ENCODE measurements at regions not wholly inside any gene's neighbourhood (a gene's known extent, or its start where the extent isn't known, plus 50 kb on each side); places are given as distances from the start of the nearest gene placed in this dataset.

DNA sequence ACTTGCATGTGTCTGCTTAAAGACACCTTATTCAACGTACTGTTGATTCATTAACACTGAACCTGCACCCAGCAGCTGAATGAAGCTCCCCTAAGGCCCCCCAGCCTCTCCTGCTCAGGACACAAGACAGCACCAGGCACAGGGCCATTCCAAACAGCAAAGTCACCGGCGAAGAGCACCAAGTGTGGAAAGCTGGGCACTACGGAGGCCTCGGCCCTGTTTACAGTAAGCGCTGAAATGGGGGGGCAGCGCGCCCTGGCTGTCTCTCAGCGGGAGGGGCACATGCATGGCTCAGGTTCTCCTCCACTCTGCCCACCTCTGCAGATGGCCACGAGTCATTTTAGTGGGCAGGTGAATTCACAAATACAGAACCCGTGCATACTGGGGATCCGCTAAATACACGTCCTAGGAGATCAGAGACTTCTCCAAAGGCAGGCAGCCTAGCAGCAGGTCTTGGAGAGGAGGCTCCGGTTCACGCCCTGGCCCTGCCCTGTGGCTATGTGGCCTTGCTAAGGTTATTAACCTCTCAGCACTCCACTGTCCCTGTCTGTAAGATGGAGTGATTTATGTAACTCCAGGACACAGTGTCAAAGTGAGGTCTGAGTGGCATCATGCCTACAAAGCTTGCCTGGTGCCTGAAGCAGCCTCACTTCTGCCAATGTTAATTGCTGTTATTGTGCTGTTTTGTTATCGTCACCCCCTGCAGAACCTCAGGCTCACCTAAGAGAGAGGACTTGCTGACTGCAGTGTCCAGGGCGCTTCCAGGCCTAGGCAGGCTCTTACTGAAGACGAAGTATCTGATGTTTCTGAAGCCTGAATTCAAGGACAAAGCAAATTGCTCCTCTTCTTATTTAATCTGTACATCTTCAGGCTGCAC is 207.4 kb upstream of the SOX1 start:
- Histone ChIP-seq H3K27ac (ENCODE audit: low read length in 2 of 2) (no peak overlapping the region), H3K4me3 (ENCODE audit: control extremely low read depth in 1 of 5, extremely low read depth in 1 of 5, insufficient read depth in 1 of 5, low read depth in 2 of 5, low read length in 4 of 5) (no peak overlapping the region), H3K4me2 (replicated peaks; ENCODE audit: low read depth, low read length, poor library complexity, severe bottlenecking) (no peak overlapping the region), H3K27me3 (replicated peaks in 1 of 4; ENCODE audit: control extremely low read depth in 1 of 4, control insufficient read depth in 3 of 4, insufficient read depth in 4 of 4, low read length in 3 of 4) (no peaks in the 10 kb centered on the region), H3K9me3 (ENCODE audit: control extremely low read depth in 1 of 3, control insufficient read depth in 2 of 3, insufficient read depth in 1 of 3, low read length in 2 of 3) (peaks cover 0 to 38% (median 0%) of the 10 kb centered on the region in 3 donors), H3K4me1 (ENCODE audit: control insufficient read depth in 2 of 2, insufficient read depth in 2 of 2, low read length in 2 of 2) (no peaks in the 10 kb centered on the region), H3K9ac (ENCODE audit: low read length) (no peak overlapping the region), H3K79me2 (ENCODE audit: control insufficient read depth, insufficient read depth, low read length) (no peaks in the 10 kb centered on the region), H3K36me3 (replicated peaks in 1 of 2; ENCODE audit: control extremely low read depth in 1 of 2, control insufficient read depth in 1 of 2, extremely low read depth in 1 of 2, insufficient read depth in 2 of 2, low read length in 1 of 2) (no peaks in the 10 kb centered on the region), H2AFZ (ENCODE audit: insufficient read depth, low read depth, low read length, poor library complexity, severe bottlenecking) (no peak overlapping the region), H4K20me1 (ENCODE audit: control insufficient read depth, insufficient read depth, low read length, poor library complexity, severe bottlenecking) (no peaks in the 10 kb centered on the region)
- ChIA-PET POLR2A (no interaction called here), CTCF (no interaction called here)
- Mint-ChIP-seq H3K27ac (no peak overlapping the region), H3K4me3 (no peak overlapping the region), H3K4me1 (no peaks in the 10 kb centered on the region), H3K9me3 (ENCODE audit: insufficient read depth) (no peaks in the 10 kb centered on the region), H3K27me3 (no peaks in the 10 kb centered on the region)
- 91% methylated on average over 17 of the region's 18 CpGs for WGBS (ENCODE audit: insufficient coverage)
- DNase-seq: no peak
- ATAC-seq (ENCODE audit: low read depth): no peak
- TF ChIP-seq, protein P1, sequence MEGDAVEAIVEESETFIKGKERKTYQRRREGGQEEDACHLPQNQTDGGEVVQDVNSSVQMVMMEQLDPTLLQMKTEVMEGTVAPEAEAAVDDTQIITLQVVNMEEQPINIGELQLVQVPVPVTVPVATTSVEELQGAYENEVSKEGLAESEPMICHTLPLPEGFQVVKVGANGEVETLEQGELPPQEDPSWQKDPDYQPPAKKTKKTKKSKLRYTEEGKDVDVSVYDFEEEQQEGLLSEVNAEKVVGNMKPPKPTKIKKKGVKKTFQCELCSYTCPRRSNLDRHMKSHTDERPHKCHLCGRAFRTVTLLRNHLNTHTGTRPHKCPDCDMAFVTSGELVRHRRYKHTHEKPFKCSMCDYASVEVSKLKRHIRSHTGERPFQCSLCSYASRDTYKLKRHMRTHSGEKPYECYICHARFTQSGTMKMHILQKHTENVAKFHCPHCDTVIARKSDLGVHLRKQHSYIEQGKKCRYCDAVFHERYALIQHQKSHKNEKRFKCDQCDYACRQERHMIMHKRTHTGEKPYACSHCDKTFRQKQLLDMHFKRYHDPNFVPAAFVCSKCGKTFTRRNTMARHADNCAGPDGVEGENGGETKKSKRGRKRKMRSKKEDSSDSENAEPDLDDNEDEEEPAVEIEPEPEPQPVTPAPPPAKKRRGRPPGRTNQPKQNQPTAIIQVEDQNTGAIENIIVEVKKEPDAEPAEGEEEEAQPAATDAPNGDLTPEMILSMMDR (IDR thresholded peaks at IDR 0.05): no peak
- no peak for TF ChIP-seq EZH2 (IDR thresholded peaks at IDR 0.05; ENCODE audit: borderline replicate concordance, insufficient read depth, low read depth, low read length, poor library complexity, severe bottlenecking)
- intact Hi-C loops (cut with micrococcal nuclease): no loop called here

DNA sequence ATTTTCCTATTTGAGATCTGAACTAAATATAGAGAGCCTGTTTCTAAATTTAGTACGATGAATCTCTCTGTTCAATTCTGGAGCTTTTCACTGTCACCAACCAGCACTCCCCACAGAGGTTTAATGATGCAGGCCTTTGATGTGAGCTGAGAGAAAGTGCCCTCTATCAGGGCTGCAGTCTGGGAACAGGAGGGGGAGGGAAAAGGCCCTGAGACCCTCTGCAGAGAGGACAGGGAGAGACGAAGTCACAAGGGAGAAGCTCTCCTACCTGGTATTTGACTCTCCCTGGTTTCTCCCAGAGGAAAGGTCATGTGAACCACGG is 206.8 kb upstream of the SOX1 start:
- Mint-ChIP-seq H3K27ac (no peak overlapping the region), H3K4me1 (no peaks in the 10 kb centered on the region), H3K4me3 (no peak overlapping the region), H3K9me3 (ENCODE audit: insufficient read depth) (no peaks in the 10 kb centered on the region), H3K27me3 (no peaks in the 10 kb centered on the region)
- no peak overlapping the region for H3K9ac ChIP-seq (ENCODE audit: low read length)
- ATAC-seq (ENCODE audit: low read depth) (no peak), DNase-seq (no peak)
- no peaks in the 10 kb centered on the region for H3K79me2 ChIP-seq (ENCODE audit: control insufficient read depth, insufficient read depth, low read length)
- no peak overlapping the region for H3K27ac ChIP-seq (ENCODE audit: low read length in 2 of 2)
- CTCF ChIA-PET: no interaction called here
- no peak for TF ChIP-seq EZH2 (IDR thresholded peaks at IDR 0.05; ENCODE audit: borderline replicate concordance, insufficient read depth, low read depth, low read length, poor library complexity, severe bottlenecking)
- TF ChIP-seq, protein P1 (IDR thresholded peaks at IDR 0.05): no peak
- peaks cover 0 to 38% (median 0%) of the 10 kb centered on the region in 3 donors for H3K9me3 ChIP-seq (ENCODE audit: control extremely low read depth in 1 of 3, control insufficient read depth in 2 of 3, insufficient read depth in 1 of 3, low read length in 2 of 3)
- no peaks in the 10 kb centered on the region for H3K36me3 ChIP-seq (replicated peaks in 1 of 2; ENCODE audit: control extremely low read depth in 1 of 2, control insufficient read depth in 1 of 2, extremely low read depth in 1 of 2, insufficient read depth in 2 of 2, low read length in 1 of 2)
- WGBS (ENCODE audit: insufficient coverage): no CpG with 5 or more reads among the region's 3 CpGs
- H3K27me3 ChIP-seq (replicated peaks in 1 of 4; ENCODE audit: control extremely low read depth in 1 of 4, control insufficient read depth in 3 of 4, insufficient read depth in 4 of 4, low read length in 3 of 4): no peaks in the 10 kb centered on the region
- no peak overlapping the region for H2AFZ ChIP-seq (ENCODE audit: insufficient read depth, low read depth, low read length, poor library complexity, severe bottlenecking)
- H3K4me3 ChIP-seq (ENCODE audit: control extremely low read depth in 1 of 5, extremely low read depth in 1 of 5, insufficient read depth in 1 of 5, low read depth in 2 of 5, low read length in 4 of 5): no peak overlapping the region
- H3K4me2 ChIP-seq (replicated peaks; ENCODE audit: low read depth, low read length, poor library complexity, severe bottlenecking): no peak overlapping the region
- no peaks in the 10 kb centered on the region for H4K20me1 ChIP-seq (ENCODE audit: control insufficient read depth, insufficient read depth, low read length, poor library complexity, severe bottlenecking)
- no peaks in the 10 kb centered on the region for H3K4me1 ChIP-seq (ENCODE audit: control insufficient read depth in 2 of 2, insufficient read depth in 2 of 2, low read length in 2 of 2)
- POLR2A ChIA-PET: no interaction called here
- intact Hi-C loops (cut with micrococcal nuclease): no loop called here

Measured in B cell (primary cell).